Middle frontal gyrus (tissue), 1 donor: ENCODE measurements at regions not wholly inside any gene's neighbourhood (a gene's known extent, or its start where the extent isn't known, plus 50 kb on each side); places are given as distances from the start of the nearest gene placed in this dataset.
"Not testable (repeated sequence)": the region's sequence is repeated elsewhere in the genome, so short reads cannot be mapped to it uniquely, and the experiment has no call there.

ENCODE experiments used
- DNase-seq: peaks from one replicate; pipeline ENCODE4 v3.0.0-alpha.2; 2015; ENCODE audit warnings: low spot score; ENCODE audit errors: extremely low spot score

DNA sequence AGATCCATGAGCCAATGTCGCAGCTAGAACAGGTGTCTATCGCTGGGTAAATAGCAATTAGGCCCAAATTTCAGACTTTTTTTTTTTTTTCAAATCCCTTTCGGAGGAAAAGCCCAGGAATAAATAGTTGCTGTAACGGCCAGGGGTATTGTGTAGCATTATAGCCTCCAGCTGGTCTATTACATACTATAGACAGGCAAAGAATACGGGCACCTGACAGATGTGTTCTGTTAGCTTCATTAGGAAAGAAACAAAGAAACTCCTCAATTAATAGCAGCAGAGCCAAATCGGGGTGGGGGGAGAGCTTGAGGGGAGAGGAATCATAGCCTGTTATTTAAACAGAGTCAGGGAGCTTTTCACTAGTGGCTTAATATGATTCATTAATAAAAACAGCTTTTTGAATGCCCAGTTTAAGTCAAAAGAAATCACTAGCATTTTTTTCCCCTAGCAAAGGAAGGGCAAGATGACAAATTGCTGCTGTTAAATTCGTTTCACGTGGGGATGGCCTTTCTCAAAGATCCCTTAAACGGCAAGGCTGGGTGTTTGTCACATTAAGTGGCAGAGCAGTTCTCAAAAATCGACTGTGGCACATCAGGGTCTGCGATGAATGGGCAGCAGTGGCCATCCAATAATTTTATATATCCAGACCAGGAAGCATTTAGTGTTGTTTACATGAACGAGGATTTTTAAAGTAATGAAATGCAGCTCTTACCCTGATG is 139.4 kb downstream of the ID4 start:
- no peak for DNase-seq

DNA sequence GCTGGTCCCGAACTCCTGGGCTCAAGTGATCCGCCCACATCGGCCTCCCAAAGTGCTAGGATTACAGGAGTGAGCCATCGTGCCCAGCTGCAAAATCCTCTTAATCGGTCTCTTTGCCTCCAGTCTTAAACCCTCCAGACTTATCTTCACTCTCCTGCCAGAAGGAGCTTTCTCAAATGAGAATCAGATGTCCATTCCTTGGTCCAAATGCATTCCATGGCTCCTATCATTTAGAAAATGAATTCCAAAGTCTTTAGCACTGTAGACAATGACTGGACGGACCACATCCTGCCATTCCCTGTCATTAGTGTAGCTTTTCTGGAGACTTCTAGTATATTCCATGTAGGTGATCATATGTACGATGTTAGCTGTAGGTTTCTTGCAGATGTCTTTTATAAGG is 141.9 kb downstream of the ID4 start:
- no peak for DNase-seq

- no peak for DNase-seq
Observed at GRCh38 chr6:19979986-19980385, 142.8 kb downstream of the ID4 start.

GRCh38 chr6:19983374-19983773 is 146.2 kb downstream of the ID4 start:
- no peak for DNase-seq

DNA sequence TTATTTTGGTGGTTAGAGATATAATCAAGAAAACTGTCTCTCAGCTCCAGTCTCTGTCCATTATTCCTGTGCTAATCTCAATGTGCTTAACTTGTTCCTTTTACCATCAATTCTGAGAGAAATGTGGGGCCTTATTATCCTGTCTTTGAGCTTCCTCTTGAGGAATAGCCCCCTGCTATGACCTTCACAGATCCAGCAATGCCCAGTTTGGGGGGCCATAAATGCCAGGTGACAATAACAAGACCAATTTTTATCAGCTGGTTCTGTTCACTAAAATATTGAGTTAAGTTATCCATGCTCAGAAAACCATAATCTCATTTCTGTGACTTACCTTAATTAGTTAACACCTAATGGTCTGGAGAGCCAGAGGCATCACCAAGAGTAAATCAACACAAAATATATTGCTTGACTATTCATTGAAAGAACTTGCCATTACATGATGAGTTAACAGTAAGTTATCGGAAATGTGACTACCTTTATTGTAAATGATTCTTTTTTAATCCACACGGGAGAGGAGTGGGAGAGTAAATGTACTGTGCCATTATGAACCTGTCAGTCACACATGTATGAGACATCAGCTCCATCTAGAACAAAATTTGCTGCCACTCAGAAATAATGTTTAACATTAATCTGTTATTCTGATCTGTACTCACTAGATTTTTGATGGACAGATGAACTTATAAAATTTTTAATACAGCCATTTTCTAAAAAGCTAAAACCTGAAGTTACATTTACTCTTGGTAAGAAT is 149.7 kb downstream of the ID4 start:
- DNase-seq, result no peak

GRCh38 chr6:19988555-19988954 is 151.4 kb downstream of the ID4 start:
- no peak for DNase-seq

- DNase-seq, result no peak
Observed at GRCh38 chr6:19991176-19991575, 154.0 kb downstream of the ID4 start.

GRCh38 chr6:19994909-19995308 is 157.7 kb downstream of the ID4 start:
- DNase-seq, result no peak

DNA sequence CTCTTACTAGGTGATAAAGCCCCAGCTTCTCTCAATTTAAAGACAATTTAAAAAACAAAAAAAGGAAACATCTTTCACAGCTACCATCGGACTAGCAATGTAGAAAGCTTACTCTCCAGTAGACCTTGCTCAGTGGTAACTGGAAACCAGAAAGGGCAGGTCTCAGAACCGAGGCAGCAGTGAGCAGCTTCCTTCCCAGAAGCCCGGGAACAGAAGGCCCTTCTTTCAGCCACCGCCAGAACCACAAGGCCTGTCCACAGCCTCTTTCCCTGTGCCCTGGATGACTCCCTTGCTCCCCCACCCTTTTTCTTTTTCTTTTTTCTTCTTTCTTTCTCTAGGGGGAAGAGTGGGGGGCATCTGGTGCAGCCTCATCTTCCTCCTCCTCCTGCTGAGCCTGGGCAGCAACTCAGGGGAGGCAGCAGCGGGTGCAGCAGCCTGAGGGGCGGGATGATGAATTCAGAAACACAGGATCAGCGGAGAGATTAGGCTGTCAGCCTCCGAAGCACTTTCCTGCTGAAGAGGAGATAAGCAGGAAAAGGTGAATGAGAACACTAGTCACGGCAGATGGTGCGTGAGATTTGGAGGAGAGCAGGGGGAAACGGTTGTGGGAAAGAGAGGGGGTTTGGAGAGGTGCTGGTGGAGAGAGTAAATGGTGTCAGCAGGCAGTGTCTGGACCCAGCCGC is 158.5 kb downstream of the ID4 start:
- no peak for DNase-seq

- no peak for DNase-seq
Observed at GRCh38 chr6:19997104-19997503, 159.9 kb downstream of the ID4 start.

- DNase-seq, result no peak
Observed at GRCh38 chr6:19998541-19998940, 161.4 kb downstream of the ID4 start.

- no peak for DNase-seq
Observed at GRCh38 chr6:19999319-20000191, 162.4 kb downstream of the ID4 start.

GRCh38 chr6:20001286-20001685 is 164.1 kb downstream of the ID4 start:
- DNase-seq, result no peak

GRCh38 chr6:20006037-20006436 is 168.9 kb downstream of the ID4 start:
- no peak for DNase-seq

DNA sequence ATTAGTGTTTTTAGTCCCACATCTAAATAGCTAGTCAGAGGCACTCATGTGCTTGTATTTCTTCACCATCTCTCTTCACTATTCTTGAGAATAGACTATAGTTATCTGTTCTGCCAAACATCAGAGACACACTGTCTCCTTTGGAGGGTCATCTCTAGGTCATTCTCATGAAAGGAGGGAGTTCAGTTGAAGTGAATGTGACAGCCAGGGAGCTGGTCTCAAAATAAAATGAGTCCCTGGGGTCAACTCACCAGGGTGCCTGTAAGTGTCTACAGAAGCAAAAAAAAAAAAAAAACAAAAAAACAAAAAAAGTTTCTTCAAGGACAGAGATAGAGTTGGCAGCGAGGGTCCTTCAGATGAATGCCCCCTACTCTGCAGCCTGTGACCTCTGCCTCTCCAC is 171.0 kb downstream of the ID4 start:
- no peak for DNase-seq

DNA sequence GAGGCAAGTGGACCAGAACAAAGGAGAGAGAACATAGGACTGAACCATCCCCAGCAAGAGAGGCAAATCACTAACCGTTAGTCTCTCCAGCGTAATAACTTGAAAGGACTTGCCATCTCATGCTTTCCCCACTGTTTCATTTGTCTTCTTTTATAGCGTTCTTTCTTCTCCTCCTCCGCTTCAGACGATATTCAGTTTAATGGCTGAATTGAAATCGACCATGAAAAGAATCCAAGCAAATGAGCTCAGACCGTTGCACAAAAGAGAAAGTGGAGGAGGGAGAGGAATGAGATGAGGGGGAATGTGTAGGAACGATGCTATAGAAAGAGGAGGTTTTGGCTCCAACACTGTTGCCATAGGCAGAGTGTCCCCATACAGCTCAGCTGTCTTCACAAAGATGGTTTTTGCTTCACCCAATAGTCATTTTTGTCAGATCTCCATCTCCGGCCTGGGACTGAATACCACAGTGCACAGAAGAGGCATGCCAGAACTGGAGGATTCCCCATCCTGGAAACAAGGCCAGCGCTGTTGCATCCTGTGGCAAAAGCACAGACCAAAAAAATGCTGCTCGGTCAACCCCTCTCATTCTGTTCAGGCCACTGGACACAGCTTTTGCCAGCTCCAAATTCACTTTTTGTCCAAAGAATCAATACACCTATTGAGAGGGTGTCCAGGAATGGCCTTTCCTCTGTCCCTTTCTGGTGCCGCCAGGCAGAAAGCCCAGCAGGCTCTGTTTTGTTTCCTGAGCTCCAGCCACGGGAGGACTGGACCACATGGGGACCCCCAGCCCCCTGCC is 176.1 kb downstream of the ID4 start:
- peak; percentile 8 for DNase-seq

DNA sequence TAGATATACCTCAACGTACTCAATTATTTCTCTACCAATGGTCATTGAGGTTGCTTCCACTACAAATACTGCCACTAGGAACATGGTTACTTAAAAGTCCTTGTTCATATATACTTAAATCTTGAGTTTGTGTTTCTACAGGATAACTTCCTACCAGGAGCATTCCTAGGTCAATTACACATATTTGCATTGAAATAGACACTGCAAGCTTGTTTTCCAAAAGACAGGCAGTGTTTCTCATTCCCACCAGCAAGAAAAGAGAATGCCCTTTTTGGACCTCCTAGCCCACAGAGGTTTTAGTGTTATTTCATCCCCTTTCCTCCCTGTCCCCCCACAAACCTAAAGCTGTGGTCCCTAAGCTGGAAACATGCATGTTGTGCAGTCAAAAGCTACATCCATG is 177.3 kb downstream of the ID4 start:
- no peak for DNase-seq

DNA sequence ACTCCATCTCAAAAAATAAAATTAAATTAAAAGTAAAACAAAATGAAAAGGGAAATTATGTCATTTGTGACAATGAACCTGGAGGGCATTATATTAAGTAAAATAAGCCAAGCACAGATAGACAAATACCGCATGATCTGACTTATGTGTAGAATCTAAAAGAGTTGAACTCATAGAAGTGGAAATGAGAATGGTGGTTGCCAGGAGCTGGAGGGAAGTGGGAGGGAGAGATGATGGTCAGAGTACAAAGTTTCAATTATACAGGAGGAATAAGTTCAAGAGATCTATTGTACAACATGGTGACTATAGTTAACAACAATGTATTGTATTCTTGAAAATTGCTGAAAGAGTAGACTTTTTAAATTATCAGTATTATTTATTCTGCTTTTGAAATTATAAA is 183.4 kb downstream of the ID4 start:
- no peak for DNase-seq

GRCh38 chr6:20021795-20022194 is 184.6 kb downstream of the ID4 start:
- no peak for DNase-seq

DNA sequence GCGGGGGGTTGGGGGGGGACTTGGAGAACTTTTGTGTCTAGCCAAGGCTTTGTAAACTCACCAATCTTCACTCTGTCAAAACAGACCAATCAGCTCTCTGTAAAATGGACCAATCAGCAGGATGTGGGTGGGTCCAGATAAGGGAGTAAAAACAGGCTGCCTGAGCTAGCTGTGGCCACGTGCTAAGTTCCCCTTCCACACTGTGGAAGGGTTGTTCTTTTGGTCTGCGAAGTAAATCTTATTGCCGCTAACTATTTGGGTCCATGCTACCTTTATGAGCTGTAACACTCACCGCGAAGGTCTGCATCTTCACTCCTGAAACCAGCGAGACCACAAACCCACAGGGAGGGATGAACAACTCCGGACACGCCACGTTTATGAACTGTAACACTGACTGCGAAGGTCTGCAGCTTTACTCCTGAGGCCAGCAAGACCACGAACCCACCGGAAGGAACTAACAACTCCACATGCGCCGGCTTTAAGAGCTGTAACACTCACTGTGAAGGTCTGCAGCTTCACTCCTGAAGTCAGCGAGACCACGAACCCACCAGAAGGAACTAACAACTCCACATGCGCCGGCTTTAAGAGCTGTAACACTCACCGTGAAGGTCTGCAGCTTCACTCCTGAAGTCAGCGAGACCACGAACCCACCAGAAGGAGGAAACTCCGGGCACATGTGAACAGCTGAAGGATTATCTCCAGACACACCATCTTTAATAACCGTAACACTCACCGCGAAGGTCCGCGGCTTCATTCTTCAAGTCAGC is 186.6 kb downstream of the ID4 start:
- DNase-seq, result not testable (repeated sequence)
